Neural progenitor cell (in vitro differentiated cells): ENCODE measurements at regions not wholly inside any gene's neighbourhood (a gene's known extent, or its start where the extent isn't known, plus 50 kb on each side); places are given as distances from the start of the nearest gene placed in this dataset.

Experiments used
- CTCF ChIP-seq: fragments of 200-600 bp; sonication (generic); IDR thresholded peaks from 2 replicates; pipeline ENCODE4 v1.5.1; 2017; ENCODE audit warnings: antibody characterized with exemption, mild to moderate bottlenecking
- EZH2 ChIP-seq: fragments of 200-600 bp; sonication (generic); IDR thresholded peaks from 2 replicates; pipeline ENCODE4 v1.6.1; 2017; ENCODE audit warnings: antibody characterized with exemption, mild to moderate bottlenecking, moderate library complexity
- EZH2phosphoT487 ChIP-seq: fragments of 200-600 bp; sonication (generic); IDR thresholded peaks from 2 replicates; pipeline ENCODE4 v1.6.1; 2017; ENCODE audit warnings: antibody characterized with exemption

GRCh38 chr5:105508519-105508918, 1945.9 kb upstream of the NUDT12 start:
- TF ChIP-seq CTCF, result no peak
- TF ChIP-seq EZH2, result no peak
- TF ChIP-seq EZH2phosphoT487, result no peak
